Activated CD8-positive, alpha-beta T cell treated with anti-CD3 and anti-CD28 coated beads for 36 hours (primary cell): ENCODE measurements at regions not wholly inside any gene's neighbourhood (a gene's known extent, or its start where the extent isn't known, plus 50 kb on each side); places are given as distances from the start of the nearest gene placed in this dataset.

ENCODE experiments used
- ATAC-seq: fragments of 200-7000 bp; cut with Tn5 transposase; one replicate; pipeline ENCODE4 v1.10.0; 2021; ENCODE audit warnings: mild to moderate bottlenecking, moderate library complexity
- CTCF ChIA-PET: fragments of 350-600 bp; sonication (Branson Sonifier 250); formaldehyde crosslinking; loops from one replicate; lab custom pipeline; 2021; ENCODE audit warnings: antibody characterized with exemption; lab: Charles Lee
- POLR2A ChIA-PET: fragments of 350-600 bp; sonication (Branson Sonifier 250); formaldehyde crosslinking; loops from one replicate; lab custom pipeline; 2021; ENCODE audit warnings: antibody characterized with exemption; lab: Charles Lee
- DNase-seq: peaks from one replicate; pipeline ENCODE4 v3.0.0-alpha.2; 2020
- H3K27ac Mint-ChIP-seq: one replicate; pipeline ENCODE4 v1.8.0; 2021; ENCODE audit warnings: mild to moderate bottlenecking, mixed read lengths
- H3K27me3 Mint-ChIP-seq: one replicate; pipeline ENCODE4 v1.8.0; 2021; ENCODE audit warnings: mixed read lengths
- H3K36me3 Mint-ChIP-seq: one replicate; pipeline ENCODE4 v1.8.0; 2021; ENCODE audit warnings: low read depth, mixed read lengths
- H3K4me1 Mint-ChIP-seq: one replicate; pipeline ENCODE4 v1.8.0; 2021; ENCODE audit warnings: low read depth, mixed read lengths
- H3K4me3 Mint-ChIP-seq: one replicate; pipeline ENCODE4 v1.8.0; 2021; ENCODE audit warnings: mild to moderate bottlenecking, moderate library complexity, mixed read lengths
- H3K9me3 Mint-ChIP-seq: one replicate; pipeline ENCODE4 v1.8.0; 2021; ENCODE audit warnings: mixed read lengths
- CTCF ChIP-seq: fragments of 200-600 bp; IDR thresholded peaks from one replicate; pipeline ENCODE4 v1.8.0; 2022; ENCODE audit warnings: antibody characterized with exemption, mild to moderate bottlenecking
- intact Hi-C: fragments of 100-400 bp; cut with micrococcal nuclease; formaldehyde crosslinking; loops from one replicate; pipeline ENCODE4 v1.10.0; 2022

- CTCF ChIA-PET, result no interaction called here
- Mint-ChIP-seq H3K27me3 (no peaks in the 10 kb centered on the region), H3K36me3 (no peaks in the 10 kb centered on the region), H3K4me1 (no peaks in the 10 kb centered on the region), H3K4me3 (no peak overlapping the region), H3K9me3 (peaks cover 12% of the 10 kb centered on the region), H3K27ac (no peak overlapping the region)
- POLR2A ChIA-PET, result no interaction called here
- ATAC-seq (no peak), DNase-seq (no peak)
- no peak for TF ChIP-seq CTCF
- intact Hi-C loops, result no loop called here
Observed at GRCh38 chr2:66093371-66093770, 341.6 kb upstream of the MEIS1 start.

GRCh38 chr2:66084948-66085590 lies 349.9 kb upstream of the MEIS1 start:
- POLR2A ChIA-PET, result no interaction called here
- H3K4me1 Mint-ChIP-seq, result no peaks in the 10 kb centered on the region
- intact Hi-C loops, result no loop called here
- no peaks in the 10 kb centered on the region for H3K36me3 Mint-ChIP-seq
- peaks cover 3% of the 10 kb centered on the region for H3K27me3 Mint-ChIP-seq
- peaks cover 11% of the 10 kb centered on the region for H3K9me3 Mint-ChIP-seq
- H3K4me3 Mint-ChIP-seq, result no peak overlapping the region
- DNase-seq (no peak), ATAC-seq (no peak)
- TF ChIP-seq CTCF, result no peak
- H3K27ac Mint-ChIP-seq, result no peak overlapping the region
- CTCF ChIA-PET, result no interaction called here

- no peak for TF ChIP-seq CTCF
- ChIA-PET CTCF (no interaction called here), POLR2A (no interaction called here)
- Mint-ChIP-seq H3K36me3 (no peaks in the 10 kb centered on the region), H3K4me3 (no peak overlapping the region), H3K27ac (no peak overlapping the region), H3K4me1 (no peaks in the 10 kb centered on the region), H3K9me3 (peaks cover 1% of the 10 kb centered on the region), H3K27me3 (peaks cover 3% of the 10 kb centered on the region)
- intact Hi-C loops, result no loop called here
- DNase-seq (no peak), ATAC-seq (no peak)
Observed at GRCh38 chr2:66082581-66082980, 352.3 kb upstream of the MEIS1 start.

GRCh38 chr2:66080127-66080526 lies 354.8 kb upstream of the MEIS1 start:
- no peaks in the 10 kb centered on the region for H3K4me1 Mint-ChIP-seq

GRCh38 chr2:66073172-66073571 lies 361.8 kb upstream of the MEIS1 start:
- DNase-seq, result no peak
- Mint-ChIP-seq H3K27me3 (no peaks in the 10 kb centered on the region), H3K27ac (no peak overlapping the region), H3K4me1 (no peaks in the 10 kb centered on the region), H3K4me3 (no peak overlapping the region), H3K9me3 (no peaks in the 10 kb centered on the region), H3K36me3 (no peaks in the 10 kb centered on the region)
- CTCF ChIA-PET, result no interaction called here
- POLR2A ChIA-PET, result no interaction called here
- no peak for TF ChIP-seq CTCF
- no peak for ATAC-seq
- intact Hi-C loops, result no loop called here

More at GRCh38 chr2:66080127-66080526, 354.8 kb upstream of the MEIS1 start:
- DNase-seq, result no peak
- ChIA-PET CTCF (no interaction called here), POLR2A (no interaction called here)
- Mint-ChIP-seq H3K9me3 (no peaks in the 10 kb centered on the region), H3K4me3 (no peak overlapping the region), H3K27ac (no peak overlapping the region), H3K36me3 (no peaks in the 10 kb centered on the region), H3K27me3 (peaks cover 3% of the 10 kb centered on the region)
- intact Hi-C loops, result no loop called here
- no peak for TF ChIP-seq CTCF
- ATAC-seq, result no peak
